Prostate gland (tissue), 2 donors: ENCODE measurements at regions not wholly inside any gene's neighbourhood (a gene's known extent, or its start where the extent isn't known, plus 50 kb on each side); places are given as distances from the start of the nearest gene placed in this dataset.
"Not testable (repeated sequence)": the region's sequence is repeated elsewhere in the genome, so short reads cannot be mapped to it uniquely, and the experiment has no call there.

Source experiments
- DNase-seq: peaks from one replicate; pipeline ENCODE4 v3.0.0-alpha.2; 2019; ENCODE audit warnings: low spot score
- H3K27ac ChIP-seq, 2 donors: fragments of 200-600 bp; sonication (generic); 2 replicates each; pipeline ENCODE4 v1.5.1; 2017 to 2019
- H3K27me3 ChIP-seq: fragments of 200-600 bp; sonication (generic); replicated peaks from 2 replicates; pipeline ENCODE4 v1.5.1; 2019; ENCODE audit not compliant: insufficient read depth
- H3K36me3 ChIP-seq, 2 donors: fragments of 200-600 bp; sonication (generic); 1 replicate in 1 of 2; 2 replicates in 1 of 2; pipeline versions ENCODE4 v1.5.1 to v1.8.1; 2017 to 2019
- H3K4me1 ChIP-seq: fragments of 200-600 bp; sonication (generic); replicated peaks from 2 replicates; pipeline ENCODE4 v1.5.1; 2019
- H3K4me3 ChIP-seq, 2 donors: fragments of 200-600 bp; sonication (generic); 2 replicates each; pipeline ENCODE4 v1.5.1; 2017 to 2019
- H3K9me3 ChIP-seq: fragments of 200-600 bp; sonication (generic); 2 replicates; pipeline ENCODE4 v1.5.1; 2017
- POLR2A ChIP-seq: fragments of 450-650 bp; IDR thresholded peaks from one replicate; pipeline ENCODE4 v1.6.1; 2016; ENCODE audit warnings: antibody characterized with exemption, mild to moderate bottlenecking
- POLR2AphosphoS5 ChIP-seq: sonication (generic); formaldehyde crosslinking; IDR thresholded peaks from one replicate; pipeline ENCODE4 v1.6.1; 2017; ENCODE audit warnings: antibody characterized with exemption
- WGBS: methylation state at CpG from one replicate; pipeline ENCODE4 v1.1.5; 2018; 5-methylcytosine and 5-hydroxymethylcytosine counted together
- intact Hi-C: fragments of 100-400 bp; cut with DNase I; formaldehyde crosslinking; loops from one replicate; pipeline ENCODE4 v1.14.2; 2022
- TF ChIP-seq, protein P1 (sequence below), 4 experiments: fragments of 200-600 bp in 2 of 4; fragments of 450-650 bp in 2 of 4; sonication (generic) in 2 of 4; IDR thresholded peaks; 1 replicate in 3 of 4; 2 replicates in 1 of 4; pipeline ENCODE4 v1.5.1; 2016 to 2019; ENCODE audit warnings: antibody characterized with exemption in 4 of 4, mild to moderate bottlenecking in 2 of 4, moderate library complexity in 2 of 4

DNA sequence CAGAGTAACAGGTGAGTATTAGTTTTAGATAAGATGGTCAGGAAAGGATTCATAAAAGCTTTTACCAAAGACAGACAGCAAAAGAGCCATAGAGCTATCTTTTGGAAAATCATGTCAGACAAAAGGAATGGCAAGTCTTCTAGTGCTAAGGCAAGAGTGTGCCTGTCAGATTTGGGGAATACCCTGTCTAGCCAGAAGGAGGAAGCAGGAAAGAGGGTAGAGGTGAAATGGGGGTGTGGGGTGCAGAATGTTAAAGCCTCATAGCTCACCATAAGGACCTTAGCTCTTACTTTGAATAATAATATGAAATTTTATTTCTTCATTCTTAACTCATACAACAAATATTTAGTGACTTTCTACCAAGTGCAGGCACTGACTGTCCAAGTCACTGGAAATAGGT lies 512.1 kb upstream of the ROBO2 start:
- Histone ChIP-seq H3K9me3 (no peaks in the 10 kb centered on the region), H3K27ac (no peak overlapping the region), H3K4me1 (no peaks in the 10 kb centered on the region), H3K36me3 (no peaks in the 10 kb centered on the region), H3K27me3 (no peaks in the 10 kb centered on the region), H3K4me3 (no peak overlapping the region)
- TF ChIP-seq POLR2AphosphoS5, result no peak
- no peak for DNase-seq
- intact Hi-C loops, result no loop called here

DNA sequence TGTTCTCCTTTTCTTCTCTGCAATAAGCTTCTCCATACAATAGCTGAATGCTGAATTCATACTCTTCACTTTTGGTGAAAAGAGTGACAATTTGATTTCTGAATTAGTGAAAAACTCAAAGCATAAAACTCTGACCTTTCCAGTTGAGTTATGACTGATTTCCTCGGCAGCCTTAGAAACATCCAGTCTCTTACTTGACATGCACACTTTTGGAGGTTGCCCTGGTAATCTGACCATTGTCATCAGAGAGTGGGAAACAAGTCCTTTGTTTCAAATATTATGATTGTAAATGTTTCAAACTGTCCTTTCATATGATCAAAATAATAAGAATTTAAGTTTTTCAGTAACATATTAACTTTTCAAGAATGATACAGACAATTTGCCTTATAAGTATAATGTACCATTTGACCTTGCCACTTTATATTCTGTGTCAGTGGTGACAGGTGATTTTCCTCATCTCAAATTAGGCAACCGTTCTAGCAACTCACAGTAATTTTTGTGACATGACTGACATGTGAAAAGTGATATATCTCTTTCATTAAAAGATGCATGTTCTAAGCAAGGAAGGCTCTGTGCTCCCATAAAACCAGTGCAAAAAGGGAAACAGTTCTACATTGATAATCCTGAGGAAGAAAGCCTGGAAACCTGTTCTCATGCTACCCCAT lies 507.6 kb upstream of the ROBO2 start:
- no peaks in the 10 kb centered on the region for H3K36me3 ChIP-seq
- TF ChIP-seq POLR2A (no peak), POLR2AphosphoS5 (no peak)
- TF ChIP-seq, protein P1, sequence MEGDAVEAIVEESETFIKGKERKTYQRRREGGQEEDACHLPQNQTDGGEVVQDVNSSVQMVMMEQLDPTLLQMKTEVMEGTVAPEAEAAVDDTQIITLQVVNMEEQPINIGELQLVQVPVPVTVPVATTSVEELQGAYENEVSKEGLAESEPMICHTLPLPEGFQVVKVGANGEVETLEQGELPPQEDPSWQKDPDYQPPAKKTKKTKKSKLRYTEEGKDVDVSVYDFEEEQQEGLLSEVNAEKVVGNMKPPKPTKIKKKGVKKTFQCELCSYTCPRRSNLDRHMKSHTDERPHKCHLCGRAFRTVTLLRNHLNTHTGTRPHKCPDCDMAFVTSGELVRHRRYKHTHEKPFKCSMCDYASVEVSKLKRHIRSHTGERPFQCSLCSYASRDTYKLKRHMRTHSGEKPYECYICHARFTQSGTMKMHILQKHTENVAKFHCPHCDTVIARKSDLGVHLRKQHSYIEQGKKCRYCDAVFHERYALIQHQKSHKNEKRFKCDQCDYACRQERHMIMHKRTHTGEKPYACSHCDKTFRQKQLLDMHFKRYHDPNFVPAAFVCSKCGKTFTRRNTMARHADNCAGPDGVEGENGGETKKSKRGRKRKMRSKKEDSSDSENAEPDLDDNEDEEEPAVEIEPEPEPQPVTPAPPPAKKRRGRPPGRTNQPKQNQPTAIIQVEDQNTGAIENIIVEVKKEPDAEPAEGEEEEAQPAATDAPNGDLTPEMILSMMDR (IDR thresholded peaks at IDR 0.05), result no peak
- intact Hi-C loops, result no loop called here
- WGBS, result 63% methylated on average over 2 of the region's 2 CpGs
- H3K27me3 ChIP-seq, result no peaks in the 10 kb centered on the region
- no peaks in the 10 kb centered on the region for H3K4me1 ChIP-seq
- DNase-seq, result no peak
- H3K27ac ChIP-seq, result no peak overlapping the region
- no peaks in the 10 kb centered on the region for H3K9me3 ChIP-seq
- no peak overlapping the region for H3K4me3 ChIP-seq

DNA sequence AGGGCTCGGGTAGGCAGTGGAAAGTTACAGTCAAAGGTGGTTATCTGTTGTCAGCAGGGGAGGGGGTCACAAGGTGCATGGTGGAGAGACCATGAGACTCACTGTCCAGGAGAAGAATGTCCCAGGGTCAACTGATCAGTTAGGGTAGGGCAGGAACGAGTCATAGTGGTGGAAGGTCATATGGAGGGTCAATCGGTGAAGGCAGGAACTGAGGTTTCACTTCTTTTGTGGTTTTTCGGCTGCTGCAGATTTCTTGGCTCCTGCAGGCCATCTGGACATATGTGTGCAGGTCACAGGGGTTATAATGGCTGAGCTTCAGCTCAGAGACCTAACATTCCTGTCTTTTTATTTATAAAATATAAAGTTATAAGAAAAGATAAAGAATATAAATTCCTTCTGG lies 506.2 kb upstream of the ROBO2 start:
- WGBS, result 73% methylated on average over 4 of the region's 4 CpGs
- H3K27me3 ChIP-seq, intact Hi-C loops, DNase-seq, H3K27ac ChIP-seq, H3K36me3 ChIP-seq, H3K4me1 ChIP-seq, H3K4me3 ChIP-seq, H3K9me3 ChIP-seq: not testable (repeated sequence)

DNA sequence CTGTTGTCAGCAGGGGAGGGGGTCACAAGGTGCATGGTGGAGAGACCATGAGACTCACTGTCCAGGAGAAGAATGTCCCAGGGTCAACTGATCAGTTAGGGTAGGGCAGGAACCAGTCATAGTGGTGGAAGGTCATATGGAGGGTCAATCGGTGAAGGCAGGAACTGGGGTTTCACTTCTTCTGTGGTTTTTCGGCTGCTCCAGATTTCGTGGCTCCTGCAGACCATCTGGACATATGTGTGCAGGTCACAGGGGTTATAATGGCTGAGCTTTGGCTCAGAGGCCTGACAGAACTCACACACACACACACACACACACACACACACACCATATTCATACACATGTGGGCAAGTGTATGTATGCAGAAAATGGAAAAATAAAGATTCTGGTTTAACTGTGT lies 502.0 kb upstream of the ROBO2 start:
- H3K36me3 ChIP-seq, H3K9me3 ChIP-seq, H3K4me3 ChIP-seq, DNase-seq, H3K27me3 ChIP-seq, H3K27ac ChIP-seq, H3K4me1 ChIP-seq, intact Hi-C loops: not testable (repeated sequence)
- WGBS, result 84% methylated on average over 3 of the region's 3 CpGs

DNA sequence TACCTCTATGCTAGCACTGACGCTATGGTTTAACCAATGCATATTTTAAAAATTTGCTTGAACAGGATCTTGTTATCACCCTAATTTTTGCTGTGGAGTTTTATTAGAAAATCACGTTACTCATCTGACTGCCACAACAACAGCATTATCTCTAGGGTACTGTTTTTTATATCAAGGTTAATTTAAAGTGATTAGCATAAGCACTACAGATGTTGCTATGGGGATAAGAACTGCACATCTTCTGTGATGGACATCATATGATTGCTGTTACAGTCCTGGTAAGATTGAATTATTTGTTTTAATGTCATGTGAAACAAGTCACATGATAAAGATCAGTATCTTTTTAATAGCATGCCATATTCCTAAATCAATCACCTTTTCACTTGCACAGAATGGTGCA lies 492.2 kb upstream of the ROBO2 start:
- TF ChIP-seq POLR2A, result no peak
- TF ChIP-seq, protein P1 (IDR thresholded peaks at IDR 0.05), result no peak
- TF ChIP-seq POLR2AphosphoS5, result no peak
- Histone ChIP-seq H3K4me3 (no peak overlapping the region), H3K27ac (no peak overlapping the region), H3K36me3 (no peaks in the 10 kb centered on the region), H3K4me1 (no peaks in the 10 kb centered on the region), H3K9me3 (no peaks in the 10 kb centered on the region), H3K27me3 (no peaks in the 10 kb centered on the region)
- WGBS, result 75% methylated on average over 2 of the region's 2 CpGs
- intact Hi-C loops, result no loop called here
- DNase-seq, result no peak

DNA sequence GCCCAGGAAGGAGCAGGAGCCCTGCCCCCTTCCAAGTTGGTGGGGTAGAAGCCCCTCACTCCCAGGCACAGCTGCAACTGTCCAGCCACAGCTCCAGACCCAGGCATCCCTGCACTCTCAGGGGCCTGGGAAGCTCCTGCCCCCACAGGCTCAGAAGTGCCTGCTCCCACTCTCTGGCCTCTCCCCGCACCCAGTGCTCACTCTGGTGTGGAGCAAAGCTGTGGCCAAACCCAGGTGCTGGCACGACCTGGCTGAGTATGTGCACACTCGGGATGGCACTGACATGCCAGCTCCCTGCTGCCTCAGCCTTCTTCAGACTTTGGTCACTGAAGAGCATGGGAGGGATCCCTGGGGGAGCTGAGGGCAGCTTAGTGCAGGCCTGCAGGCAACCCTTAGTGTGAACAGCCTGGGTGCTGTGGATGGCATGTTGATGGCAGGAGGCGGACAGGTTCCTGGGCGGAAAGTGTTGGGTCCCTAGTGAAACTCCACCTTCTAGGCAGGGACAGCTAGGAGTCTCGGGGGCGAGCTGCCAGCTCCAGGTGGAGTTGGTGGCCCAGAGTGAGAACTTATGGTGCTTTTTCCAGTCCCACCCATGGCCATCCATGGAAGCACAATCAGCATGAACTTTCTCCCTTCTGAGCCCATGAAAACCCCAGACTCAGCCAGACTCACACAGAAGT lies 489.2 kb upstream of the ROBO2 start:
- no peak for DNase-seq
- no peaks in the 10 kb centered on the region for H3K36me3 ChIP-seq
- TF ChIP-seq POLR2A (no peak), POLR2AphosphoS5 (no peak)
- TF ChIP-seq, protein P1 (IDR thresholded peaks at IDR 0.05), result no peak
- H3K4me1 ChIP-seq, result no peaks in the 10 kb centered on the region
- intact Hi-C loops, result no loop called here
- H3K27me3 ChIP-seq, result no peaks in the 10 kb centered on the region
- no peak overlapping the region for H3K27ac ChIP-seq
- WGBS, result 90% methylated on average over 7 of the region's 7 CpGs
- H3K4me3 ChIP-seq, result no peak overlapping the region
- no peaks in the 10 kb centered on the region for H3K9me3 ChIP-seq
